HepG2 (cell line): ENCODE measurements at regions not wholly inside any gene's neighbourhood (a gene's known extent, or its start where the extent isn't known, plus 50 kb on each side); places are given as distances from the start of the nearest gene placed in this dataset.

Experiments
- ATAC-seq: fragments of 200-7000 bp; cut with Tn5 transposase; 3 replicates; pipeline ENCODE4 v1.9.1; 2020; ENCODE audit warnings: mild to moderate bottlenecking, moderate library complexity
- BruUV-seq: library from RNA; stranded (reverse); fragments of 400-500 nt; replicated peaks from 2 replicates; lab custom pipeline; 2021; lab: Mats Ljungman, UMichigan
- CTCF ChIA-PET: fragments of 300-600 bp; formaldehyde crosslinking; extraction: SDS; loops from one replicate; lab custom pipeline; 2021; ENCODE audit warnings: low total read pairs, inconsistent platforms, low intra/inter-chr PET ratio; lab: Yijun Ruan, JAX
- POLR2A ChIA-PET: fragments of 350-600 bp; sonication (Branson Sonifier 250); formaldehyde crosslinking; loops from one replicate; lab custom pipeline; 2020; ENCODE audit warnings: antibody characterized with exemption, inconsistent platforms; lab: Yijun Ruan, JAX
- DNase-seq: peaks from one replicate; pipeline ENCODE4 v3.0.0-alpha.2; 2015; ENCODE audit warnings: low spot score
- FAIRE-seq: peaks from 3 replicates; lab custom pipeline; 2011; peaks lifted over from hg19 to GRCh38; lab: Jason Lieb, UNC
- H2AFZ ChIP-seq: one replicate; pipeline ENCODE4 v1.6.1; 2011; ENCODE audit warnings: low read length, inconsistent platforms
- H3K27ac ChIP-seq: fragments of 300-600 bp; 3 replicates; pipeline ENCODE4 v1.8.0; 2011; ENCODE audit warnings: mixed run types, mild to moderate bottlenecking, mixed read lengths, low read length, inconsistent platforms; ENCODE audit not compliant: insufficient read depth; ENCODE audit errors: extremely low read length
- H3K27me3 ChIP-seq, 2 experiments: fragments of 200-600 bp in 1 of 2; 2 replicates in 1 of 2; 3 replicates in 1 of 2; pipeline versions ENCODE4 v1.6.0 to v1.8.0; 2011; ENCODE audit warnings: low read length in 2 of 2, mild to moderate bottlenecking in 2 of 2, moderate library complexity in 2 of 2, inconsistent platforms in 1 of 2; ENCODE audit not compliant: insufficient read depth in 2 of 2, control insufficient read depth in 1 of 2
- H3K36me3 ChIP-seq, 2 experiments: fragments of 200-600 bp in 1 of 2; replicated peaks in 1 of 2; 2 replicates in 1 of 2; 3 replicates in 1 of 2; pipeline versions ENCODE4 v1.5.1 to v1.8.0; 2011; ENCODE audit warnings: low read length in 2 of 2, inconsistent platforms in 1 of 2; ENCODE audit not compliant: insufficient read depth in 2 of 2, control insufficient read depth in 1 of 2
- H3K4me1 ChIP-seq: 2 replicates; pipeline ENCODE4 v1.5.1; 2012; ENCODE audit warnings: low read length, inconsistent platforms; ENCODE audit not compliant: insufficient read depth
- H3K4me2 ChIP-seq: 2 replicates; pipeline ENCODE4 v1.6.0; 2011; ENCODE audit warnings: low read depth, low read length, inconsistent platforms
- H3K4me3 ChIP-seq, 3 experiments: fragments of 200-600 bp in 1 of 3; sonication (generic), shearing (Covaris generic) in 1 of 3; replicated peaks in 1 of 3; 2 replicates each; pipeline ENCODE4 v1.5.1; 2011 to 2016; ENCODE audit warnings: low read length in 3 of 3, inconsistent platforms in 2 of 3, low read depth in 2 of 3, mild to moderate bottlenecking in 2 of 3, control low read depth in 1 of 3, mixed read lengths in 1 of 3; ENCODE audit not compliant: insufficient read depth in 1 of 3
- H3K79me2 ChIP-seq: one replicate; pipeline ENCODE4 v1.6.1; 2011; ENCODE audit warnings: low read length, inconsistent platforms; ENCODE audit not compliant: insufficient read depth
- H3K9ac ChIP-seq: 2 replicates; pipeline ENCODE4 v1.6.0; 2011; ENCODE audit warnings: mild to moderate bottlenecking, low read depth, low read length, inconsistent platforms; ENCODE audit not compliant: insufficient read depth
- H3K9me3 ChIP-seq: 2 replicates; pipeline ENCODE4 v1.5.1; 2012; ENCODE audit warnings: mild to moderate bottlenecking, low read length
- H4K20me1 ChIP-seq: 2 replicates; pipeline ENCODE4 v1.6.0; 2011; ENCODE audit warnings: inconsistent platforms, mild to moderate bottlenecking, low read length, moderate library complexity; ENCODE audit not compliant: insufficient read depth
- MEF2D ChIP-seq: sonication (generic); formaldehyde crosslinking; IDR thresholded peaks from 2 replicates; pipeline ENCODE4 v1.5.1; 2020; ENCODE audit warnings: mild to moderate bottlenecking, missing genetic modification reagents
- ZNF10 ChIP-seq: sonication (generic); formaldehyde crosslinking; IDR thresholded peaks from 2 replicates; pipeline ENCODE4 v1.4.0; 2020; ENCODE audit warnings: mild to moderate bottlenecking, low read depth, missing genetic modification reagents, borderline replicate concordance
- ZNF230 ChIP-seq: sonication (generic); formaldehyde crosslinking; IDR thresholded peaks from 2 replicates; pipeline ENCODE4 v1.4.0; 2020; ENCODE audit warnings: mild to moderate bottlenecking, missing genetic modification reagents
- ZNF232 ChIP-seq: sonication (generic); formaldehyde crosslinking; IDR thresholded peaks from 2 replicates; pipeline ENCODE4 v1.4.0; 2020; ENCODE audit warnings: missing genetic modification reagents, borderline replicate concordance
- ZNF616 ChIP-seq: sonication (generic); formaldehyde crosslinking; IDR thresholded peaks from 2 replicates; pipeline ENCODE4 v1.5.0; 2020; ENCODE audit warnings: low read depth, mild to moderate bottlenecking, missing genetic modification reagents
- ZNF660 ChIP-seq: sonication (generic); formaldehyde crosslinking; IDR thresholded peaks from 2 replicates; pipeline ENCODE4 v1.5.1; 2020; ENCODE audit warnings: mild to moderate bottlenecking, low read depth, missing genetic modification reagents, borderline replicate concordance
- ZNF841 ChIP-seq: sonication (generic); formaldehyde crosslinking; IDR thresholded peaks from 2 replicates; pipeline ENCODE4 v1.8.1; 2023; ENCODE audit warnings: missing genetic modification reagents, borderline replicate concordance
- WGBS: methylation state at CpG from one replicate; pipeline ENCODE4 v1.1.6; 2017; ENCODE audit warnings: low lambda C conversion rate; 5-methylcytosine and 5-hydroxymethylcytosine counted together
- in situ Hi-C: cut with HindIII; loops from 2 replicates; pipeline ENCODE4 v1.10.0; 2017; ENCODE audit warnings: low pct_unique_long_range_greater_than_20kb; ENCODE audit not compliant: extremely low pct_ligation_motif_present
- intact Hi-C: fragments of 100-400 bp; cut with micrococcal nuclease; formaldehyde crosslinking; loops from one replicate; pipeline ENCODE4 v1.10.0; 2022; ENCODE audit not compliant: unreplicated experiment
- TF ChIP-seq, protein P1 (sequence below): sonication (generic); formaldehyde crosslinking; IDR thresholded peaks from 2 replicates; pipeline ENCODE4 v1.5.0; 2020; ENCODE audit warnings: mild to moderate bottlenecking, missing genetic modification reagents
- TF ChIP-seq, protein P2 (sequence below): sonication (generic); formaldehyde crosslinking; IDR thresholded peaks from 2 replicates; pipeline ENCODE4 v1.5.0; 2020; ENCODE audit warnings: mild to moderate bottlenecking, missing genetic modification reagents, moderate library complexity
- TF ChIP-seq, protein P3 (sequence below): sonication (generic); formaldehyde crosslinking; IDR thresholded peaks from 2 replicates; pipeline ENCODE4 v1.5.0; 2020; ENCODE audit warnings: mild to moderate bottlenecking, low read depth, missing genetic modification reagents, borderline replicate concordance
- TF ChIP-seq, protein P4 (sequence below): sonication (generic); formaldehyde crosslinking; IDR thresholded peaks from 2 replicates; pipeline ENCODE4 v1.8.1; 2023; ENCODE audit warnings: mild to moderate bottlenecking, missing genetic modification reagents, borderline replicate concordance

DNA sequence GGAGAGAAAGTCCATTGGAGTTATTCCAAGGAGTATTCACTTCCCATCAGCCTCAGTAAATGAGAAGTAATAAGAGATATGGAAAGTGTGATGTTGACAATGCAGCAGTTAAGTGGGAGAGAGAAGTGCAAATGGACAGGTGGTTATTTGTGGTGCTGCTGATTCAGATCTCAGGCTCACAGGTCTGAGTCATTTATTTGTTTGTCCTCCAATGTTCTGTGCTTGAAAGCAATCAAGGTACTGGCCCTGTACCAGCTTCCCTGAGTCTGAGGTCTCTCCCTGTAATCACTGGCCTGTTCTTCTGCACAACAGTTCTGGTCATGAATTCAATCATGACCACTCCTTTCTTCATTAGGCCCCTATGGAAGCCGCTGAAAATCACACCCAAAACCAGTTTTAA lies 827.7 kb downstream of the MAFB start:
- ATAC-seq, result no peak
- Histone ChIP-seq H3K4me2 (no peak overlapping the region), H2AFZ (no peak overlapping the region), H3K4me1 (no peaks in the 10 kb centered on the region), H3K4me3 (no peak overlapping the region), H3K79me2 (no peaks in the 10 kb centered on the region), H4K20me1 (no peaks in the 10 kb centered on the region), H3K27ac (no peak overlapping the region), H3K9me3 (peaks cover 97% of the 10 kb centered on the region), H3K27me3 (no peaks in the 10 kb centered on the region), H3K9ac (no peak overlapping the region), H3K36me3 (no peaks in the 10 kb centered on the region)
- in situ Hi-C loops (no loop called here), intact Hi-C loops (no loop called here)
- 0% methylated on average over 1 of the region's 1 CpG for WGBS
- ChIA-PET POLR2A (no interaction called here), CTCF (no interaction called here)
- no peak for DNase-seq
- no peak for TF ChIP-seq MEF2D (CRISPR knock-in tag)
- TF ChIP-seq, protein P1, sequence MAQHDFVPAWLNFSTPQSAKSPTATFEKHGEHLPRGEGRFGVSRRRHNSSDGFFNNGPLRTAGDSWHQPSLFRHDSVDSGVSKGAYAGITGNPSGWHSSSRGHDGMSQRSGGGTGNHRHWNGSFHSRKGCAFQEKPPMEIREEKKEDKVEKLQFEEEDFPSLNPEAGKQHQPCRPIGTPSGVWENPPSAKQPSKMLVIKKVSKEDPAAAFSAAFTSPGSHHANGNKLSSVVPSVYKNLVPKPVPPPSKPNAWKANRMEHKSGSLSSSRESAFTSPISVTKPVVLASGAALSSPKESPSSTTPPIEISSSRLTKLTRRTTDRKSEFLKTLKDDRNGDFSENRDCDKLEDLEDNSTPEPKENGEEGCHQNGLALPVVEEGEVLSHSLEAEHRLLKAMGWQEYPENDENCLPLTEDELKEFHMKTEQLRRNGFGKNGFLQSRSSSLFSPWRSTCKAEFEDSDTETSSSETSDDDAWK, result no peak
- TF ChIP-seq ZNF232 (CRISPR knock-in tag), result no peak
- no peak for TF ChIP-seq ZNF616 (CRISPR knock-in tag)
- TF ChIP-seq, protein P2, sequence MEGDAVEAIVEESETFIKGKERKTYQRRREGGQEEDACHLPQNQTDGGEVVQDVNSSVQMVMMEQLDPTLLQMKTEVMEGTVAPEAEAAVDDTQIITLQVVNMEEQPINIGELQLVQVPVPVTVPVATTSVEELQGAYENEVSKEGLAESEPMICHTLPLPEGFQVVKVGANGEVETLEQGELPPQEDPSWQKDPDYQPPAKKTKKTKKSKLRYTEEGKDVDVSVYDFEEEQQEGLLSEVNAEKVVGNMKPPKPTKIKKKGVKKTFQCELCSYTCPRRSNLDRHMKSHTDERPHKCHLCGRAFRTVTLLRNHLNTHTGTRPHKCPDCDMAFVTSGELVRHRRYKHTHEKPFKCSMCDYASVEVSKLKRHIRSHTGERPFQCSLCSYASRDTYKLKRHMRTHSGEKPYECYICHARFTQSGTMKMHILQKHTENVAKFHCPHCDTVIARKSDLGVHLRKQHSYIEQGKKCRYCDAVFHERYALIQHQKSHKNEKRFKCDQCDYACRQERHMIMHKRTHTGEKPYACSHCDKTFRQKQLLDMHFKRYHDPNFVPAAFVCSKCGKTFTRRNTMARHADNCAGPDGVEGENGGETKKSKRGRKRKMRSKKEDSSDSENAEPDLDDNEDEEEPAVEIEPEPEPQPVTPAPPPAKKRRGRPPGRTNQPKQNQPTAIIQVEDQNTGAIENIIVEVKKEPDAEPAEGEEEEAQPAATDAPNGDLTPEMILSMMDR, result no peak
- TF ChIP-seq ZNF841 (CRISPR knock-in tag), result no peak
- no peak for TF ChIP-seq ZNF10 (CRISPR knock-in tag)
- TF ChIP-seq, protein P3, sequence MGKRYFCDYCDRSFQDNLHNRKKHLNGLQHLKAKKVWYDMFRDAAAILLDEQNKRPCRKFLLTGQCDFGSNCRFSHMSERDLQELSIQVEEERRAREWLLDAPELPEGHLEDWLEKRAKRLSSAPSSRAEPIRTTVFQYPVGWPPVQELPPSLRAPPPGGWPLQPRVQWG (CRISPR knock-in tag), result no peak
- TF ChIP-seq, protein P4, sequence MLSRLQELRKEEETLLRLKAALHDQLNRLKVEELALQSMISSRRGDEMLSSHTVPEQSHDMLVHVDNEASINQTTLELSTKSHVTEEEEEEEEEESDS (CRISPR knock-in tag), result no peak
- TF ChIP-seq ZNF660 (CRISPR knock-in tag), result no peak
- TF ChIP-seq ZNF230 (CRISPR knock-in tag), result no peak
- no peak for FAIRE-seq
- BruUV-seq, result no TSS peak
